ENCODE measurements at regions not wholly inside any gene's neighbourhood (a gene's known extent, or its start where the extent isn't known, plus 50 kb on each side); places are given as distances from the start of the nearest gene placed in this dataset.
"Not testable (repeated sequence)": the region's sequence is repeated elsewhere in the genome, so short reads cannot be mapped to it uniquely, and the experiment has no call there.

DNA sequence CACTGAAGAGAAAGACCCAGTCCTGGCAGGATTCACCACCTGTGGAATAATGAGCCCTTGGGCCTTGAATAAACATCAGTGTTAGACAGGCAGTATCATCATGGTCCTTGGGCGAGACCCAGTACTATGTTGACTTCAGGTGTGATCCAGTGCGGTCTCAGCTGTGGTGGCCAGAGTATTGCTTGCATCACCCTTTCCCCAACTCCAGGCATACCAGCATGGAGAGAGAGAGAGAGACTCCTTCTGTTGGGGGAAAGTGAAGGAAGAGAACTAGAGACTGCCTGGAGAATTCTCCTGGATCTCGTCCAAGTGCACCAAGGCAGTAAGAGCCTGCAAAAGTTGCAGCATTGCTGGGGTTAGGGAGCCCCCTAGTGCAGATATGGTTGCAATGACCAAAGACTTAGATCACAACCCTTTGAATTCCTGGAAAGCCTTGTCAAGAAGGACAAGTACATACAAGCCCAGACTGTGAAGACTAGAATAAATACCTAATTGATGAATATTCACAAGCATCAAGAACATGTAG, 61.1 kb upstream of the VAMP7 start:
- DNase-seq: peak in 1 of 2 donors; percentile 57
- no peaks in the 10 kb centered on the region for H3K27me3 ChIP-seq (ENCODE audit: control insufficient read depth in 1 of 2, insufficient read depth in 2 of 2, low read length in 1 of 2)
- ATAC-seq (ENCODE audit: low FRiP score): peak; percentile 69
- H3K27ac ChIP-seq (ENCODE audit: low read depth in 1 of 2, low read length in 2 of 2): no peak overlapping the region
- intact Hi-C loops (cut with DNase I): no loop called here
- peaks cover 0 to 2% of the 10 kb centered on the region in 2 donors for H3K4me1 ChIP-seq (ENCODE audit: control insufficient read depth in 1 of 2, insufficient read depth in 2 of 2, low read length in 2 of 2)
- H3K36me3 ChIP-seq (ENCODE audit: control insufficient read depth in 1 of 2, insufficient read depth in 2 of 2, low read length in 1 of 2): no peaks in the 10 kb centered on the region
- 53 to 54% methylated on average over 3 of the region's 3 CpGs for WGBS, 2 donors
- H3K9me3 ChIP-seq (ENCODE audit: control insufficient read depth, low read length): no peaks in the 10 kb centered on the region
- no peak overlapping the region for H3K4me3 ChIP-seq (ENCODE audit: low read length in 2 of 2)

DNA sequence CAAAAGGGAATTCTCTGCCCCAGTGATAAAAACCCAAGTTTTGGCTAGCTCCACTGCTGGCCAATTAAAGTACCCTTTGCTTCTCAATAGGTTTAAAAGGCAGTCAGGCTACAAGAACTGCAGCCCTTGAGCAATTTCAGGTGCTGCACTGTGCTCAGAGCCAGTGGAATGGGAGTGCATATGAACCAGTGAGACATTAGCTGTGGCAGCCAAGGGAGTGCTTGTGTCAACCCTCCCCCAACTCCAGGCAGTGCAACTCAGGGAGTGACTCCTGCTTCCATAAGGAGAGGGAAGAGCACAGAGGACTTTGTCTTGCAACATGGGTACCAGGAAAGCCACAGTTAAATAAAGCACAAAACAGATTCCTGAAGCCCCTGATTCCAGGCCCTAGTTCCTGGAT, 61.6 kb upstream of the VAMP7 start:
- DNase-seq: no peak
- ATAC-seq (ENCODE audit: low FRiP score): no peak
- H3K27me3 ChIP-seq (ENCODE audit: control insufficient read depth in 1 of 2, insufficient read depth in 2 of 2, low read length in 1 of 2): no peaks in the 10 kb centered on the region
- peaks cover 0 to 2% of the 10 kb centered on the region in 2 donors for H3K4me1 ChIP-seq (ENCODE audit: control insufficient read depth in 1 of 2, insufficient read depth in 2 of 2, low read length in 2 of 2)
- intact Hi-C loops (cut with DNase I): no loop called here
- H3K9me3 ChIP-seq (ENCODE audit: control insufficient read depth, low read length): no peaks in the 10 kb centered on the region
- no peak overlapping the region for H3K4me3 ChIP-seq (ENCODE audit: low read length in 2 of 2)
- H3K36me3 ChIP-seq (ENCODE audit: control insufficient read depth in 1 of 2, insufficient read depth in 2 of 2, low read length in 1 of 2): no peaks in the 10 kb centered on the region
- H3K27ac ChIP-seq (ENCODE audit: low read depth in 1 of 2, low read length in 2 of 2): no peak overlapping the region

DNA sequence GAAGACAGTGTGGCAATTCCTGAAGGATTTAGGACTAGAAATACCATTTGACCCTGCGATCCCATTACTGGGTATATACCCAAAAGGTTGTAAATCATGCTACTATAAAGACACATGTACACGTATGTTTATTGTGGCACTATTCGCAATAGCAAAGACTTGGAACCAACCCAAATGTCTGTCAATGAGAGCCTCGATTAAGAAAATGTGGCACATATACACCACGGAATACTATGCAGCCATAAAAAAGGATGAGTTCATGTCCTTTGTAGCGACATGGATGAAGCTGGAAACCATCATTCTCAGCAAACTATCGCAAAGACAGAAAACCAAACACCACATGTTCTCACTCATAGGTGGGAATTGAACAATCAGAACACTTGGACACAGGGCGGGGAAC, 66.8 kb upstream of the VAMP7 start:
- H3K36me3 ChIP-seq (ENCODE audit: control insufficient read depth in 1 of 2, insufficient read depth in 2 of 2, low read length in 1 of 2); H3K4me1 ChIP-seq (ENCODE audit: control insufficient read depth in 1 of 2, insufficient read depth in 2 of 2, low read length in 2 of 2); DNase-seq; H3K27me3 ChIP-seq (ENCODE audit: control insufficient read depth in 1 of 2, insufficient read depth in 2 of 2, low read length in 1 of 2); H3K27ac ChIP-seq (ENCODE audit: low read depth in 1 of 2, low read length in 2 of 2); intact Hi-C loops (cut with DNase I); H3K4me3 ChIP-seq (ENCODE audit: low read length in 2 of 2); ATAC-seq (ENCODE audit: low FRiP score); H3K9me3 ChIP-seq (ENCODE audit: control insufficient read depth, low read length): not testable (repeated sequence)
- WGBS, 2 donors: 86 to 87% methylated on average over 8 of the region's 8 CpGs

DNA sequence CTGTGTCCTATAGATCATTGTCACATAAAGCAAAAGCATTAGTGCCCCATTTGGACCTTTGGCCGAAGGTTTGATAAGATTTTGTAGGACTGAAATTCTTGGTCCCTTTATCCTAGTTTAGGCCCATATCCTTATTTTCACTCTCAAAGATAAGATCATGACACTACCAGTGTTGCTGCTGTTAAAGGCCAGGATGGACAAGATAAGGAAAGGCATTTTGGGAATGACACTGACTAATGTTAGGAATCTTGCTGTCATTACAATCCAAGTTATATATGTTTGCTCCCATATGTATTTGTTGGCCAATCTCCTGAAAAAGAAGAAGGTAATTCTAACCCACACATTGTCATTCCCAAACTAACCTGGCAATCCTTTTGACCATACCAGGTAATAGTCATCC, 101.3 kb upstream of the VAMP7 start:
- intact Hi-C loops (cut with DNase I): no loop called here
- 71 to 84% methylated on average over 1 of the region's 1 CpG for WGBS, 2 donors
- no peaks in the 10 kb centered on the region for H3K36me3 ChIP-seq (ENCODE audit: control insufficient read depth in 1 of 2, insufficient read depth in 2 of 2, low read length in 1 of 2)
- no peaks in the 10 kb centered on the region for H3K4me1 ChIP-seq (ENCODE audit: control insufficient read depth in 1 of 2, insufficient read depth in 2 of 2, low read length in 2 of 2)
- no peaks in the 10 kb centered on the region for H3K9me3 ChIP-seq (ENCODE audit: control insufficient read depth, low read length)
- ATAC-seq (ENCODE audit: low FRiP score): no peak
- DNase-seq: no peak
- no peak overlapping the region for H3K4me3 ChIP-seq (ENCODE audit: low read length in 2 of 2)
- H3K27me3 ChIP-seq (ENCODE audit: control insufficient read depth in 1 of 2, insufficient read depth in 2 of 2, low read length in 1 of 2): no peaks in the 10 kb centered on the region
- no peak overlapping the region for H3K27ac ChIP-seq (ENCODE audit: low read depth in 1 of 2, low read length in 2 of 2)

DNA sequence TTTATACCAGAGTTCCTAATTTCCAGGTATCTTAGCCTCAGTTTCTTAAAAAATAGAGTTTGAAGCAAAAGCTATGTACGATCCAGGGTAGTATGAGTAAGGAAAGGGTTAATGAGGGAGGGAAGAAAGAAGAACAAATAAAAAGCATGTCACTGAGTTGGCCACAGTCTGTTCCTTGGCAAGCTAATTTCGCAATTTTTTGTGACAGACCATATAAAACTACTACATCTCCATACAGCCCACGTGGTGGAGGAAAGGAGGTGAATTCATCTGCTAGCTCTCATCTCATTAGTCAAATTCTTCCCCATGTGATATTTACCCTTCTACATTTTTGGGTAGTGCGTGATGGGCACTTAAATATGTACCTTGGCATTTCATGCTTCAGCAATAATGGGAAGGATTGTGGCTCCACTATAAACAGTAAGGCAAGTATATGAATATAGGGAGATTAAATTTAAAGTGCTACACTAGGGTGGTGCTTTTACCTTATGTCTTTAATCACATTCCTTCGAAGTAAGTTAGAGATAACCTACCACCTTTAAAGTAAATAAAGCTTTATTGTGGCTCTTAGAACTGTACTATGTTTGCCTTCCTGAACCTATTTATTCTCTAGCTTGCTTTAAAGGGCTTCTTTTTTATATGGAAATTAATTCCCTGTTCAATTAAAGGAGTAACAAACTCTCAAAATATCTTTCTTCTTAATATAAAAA, 102.1 kb upstream of the VAMP7 start:
- Histone ChIP-seq H3K27ac (ENCODE audit: low read depth in 1 of 2, low read length in 2 of 2) (no peak overlapping the region), H3K9me3 (ENCODE audit: control insufficient read depth, low read length) (peaks cover 2% of the 10 kb centered on the region), H3K4me1 (ENCODE audit: control insufficient read depth in 1 of 2, insufficient read depth in 2 of 2, low read length in 2 of 2) (no peaks in the 10 kb centered on the region), H3K4me3 (ENCODE audit: low read length in 2 of 2) (no peak overlapping the region), H3K27me3 (ENCODE audit: control insufficient read depth in 1 of 2, insufficient read depth in 2 of 2, low read length in 1 of 2) (no peaks in the 10 kb centered on the region), H3K36me3 (ENCODE audit: control insufficient read depth in 1 of 2, insufficient read depth in 2 of 2, low read length in 1 of 2) (no peaks in the 10 kb centered on the region)
- 38 to 41% methylated on average over 5 of the region's 5 CpGs for WGBS, 2 donors
- DNase-seq (no peak), ATAC-seq (ENCODE audit: low FRiP score) (no peak)
- intact Hi-C loops (cut with DNase I): no loop called here

DNA sequence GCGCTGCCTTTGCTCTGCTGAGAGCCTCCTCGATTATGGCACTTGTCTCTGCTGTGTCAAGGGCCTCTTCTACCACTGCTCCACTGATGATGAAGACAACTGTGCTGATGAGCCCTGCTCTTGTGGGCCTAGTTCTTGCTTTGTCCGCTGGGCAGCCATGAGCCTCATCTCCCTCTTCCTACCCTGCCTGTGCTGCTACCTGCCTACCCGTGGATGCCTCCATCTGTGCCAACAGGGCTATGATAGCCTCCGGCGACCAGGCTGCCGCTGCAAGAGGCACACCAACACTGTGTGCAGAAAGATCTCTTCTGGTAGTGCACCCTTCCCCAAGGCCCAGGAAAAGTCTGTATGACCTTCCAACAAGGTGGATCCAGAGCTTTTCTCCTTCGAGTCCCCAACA, 106.8 kb upstream of the VAMP7 start:
- Histone ChIP-seq H3K4me3 (ENCODE audit: low read length in 2 of 2) (no peak overlapping the region), H3K9me3 (ENCODE audit: control insufficient read depth, low read length) (peaks cover 2% of the 10 kb centered on the region), H3K27ac (ENCODE audit: low read depth in 1 of 2, low read length in 2 of 2) (no peak overlapping the region), H3K4me1 (ENCODE audit: control insufficient read depth in 1 of 2, insufficient read depth in 2 of 2, low read length in 2 of 2) (no peaks in the 10 kb centered on the region), H3K27me3 (ENCODE audit: control insufficient read depth in 1 of 2, insufficient read depth in 2 of 2, low read length in 1 of 2) (no peaks in the 10 kb centered on the region), H3K36me3 (ENCODE audit: control insufficient read depth in 1 of 2, insufficient read depth in 2 of 2, low read length in 1 of 2) (no peaks in the 10 kb centered on the region)
- intact Hi-C loops (cut with DNase I): no loop called here
- no peak for DNase-seq
- peak; percentile 19 for ATAC-seq (ENCODE audit: low FRiP score)
- 77 to 79% methylated on average over 8 of the region's 8 CpGs for WGBS, 2 donors

DNA sequence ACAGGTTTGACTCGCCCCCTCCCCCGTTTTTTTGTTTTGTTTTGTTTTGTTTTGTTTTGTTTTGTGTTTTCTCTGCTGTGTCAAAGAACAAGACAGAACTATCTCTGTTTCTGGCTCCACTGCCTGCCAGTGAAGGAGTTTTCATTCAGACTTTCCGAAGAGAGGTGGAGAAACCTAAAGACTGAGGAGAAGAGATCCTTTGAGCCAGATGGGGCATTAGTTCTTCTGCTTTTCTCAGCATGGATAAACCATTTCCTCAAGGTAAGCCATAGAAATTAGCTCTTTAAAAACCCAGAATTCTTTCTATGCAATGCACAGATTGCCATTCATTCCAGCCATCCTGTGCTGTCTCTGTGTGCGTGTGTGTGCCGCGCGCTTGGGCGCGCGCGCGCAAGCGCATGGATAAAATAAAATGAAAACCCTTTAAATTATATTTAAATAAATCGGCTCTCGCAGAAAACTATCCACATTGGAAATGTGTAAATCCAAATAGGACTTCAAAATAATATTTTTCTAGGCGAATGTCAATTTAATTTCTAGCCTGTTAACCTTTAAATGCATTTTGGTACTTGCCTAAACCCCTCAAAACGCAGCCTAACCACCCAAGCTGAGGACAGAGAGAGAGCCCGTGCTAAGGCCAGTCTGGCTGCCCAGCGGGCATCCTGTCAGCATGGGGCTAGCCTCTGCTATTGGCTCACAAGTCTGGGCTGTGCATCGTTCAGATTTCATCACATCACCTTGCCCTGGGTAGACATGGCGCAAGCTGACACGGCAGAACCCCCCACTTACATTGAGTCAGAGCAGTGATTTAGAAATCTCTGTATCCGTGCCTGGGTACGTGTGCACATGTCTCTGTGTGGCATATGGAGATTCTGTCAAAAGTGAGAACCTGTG, 113.0 kb upstream of the VAMP7 start:
- DNase-seq: peak in 1 of 2 donors; percentile 58
- Histone ChIP-seq H3K4me1 (ENCODE audit: control insufficient read depth in 1 of 2, insufficient read depth in 2 of 2, low read length in 2 of 2) (peaks cover 0 to 2% of the 10 kb centered on the region in 2 donors), H3K27ac (ENCODE audit: low read depth in 1 of 2, low read length in 2 of 2) (no peak overlapping the region), H3K36me3 (ENCODE audit: control insufficient read depth in 1 of 2, insufficient read depth in 2 of 2, low read length in 1 of 2) (no peaks in the 10 kb centered on the region), H3K9me3 (ENCODE audit: control insufficient read depth, low read length) (no peaks in the 10 kb centered on the region), H3K27me3 (ENCODE audit: control insufficient read depth in 1 of 2, insufficient read depth in 2 of 2, low read length in 1 of 2) (no peaks in the 10 kb centered on the region), H3K4me3 (ENCODE audit: low read length in 2 of 2) (peak overlapping the region in 1 of 2 donors; percentile 21)
- WGBS, 2 donors: 37 to 40% methylated on average over 24 of the region's 24 CpGs
- intact Hi-C loops (cut with DNase I): loop anchor here in 1 of 2 donors (10.0 kb wide), 1 partner anchor 153 kb away; the partner anchor contains the start of genes SPRY3 and TMLHE
- peak; percentile 23 for ATAC-seq (ENCODE audit: low FRiP score)

DNA sequence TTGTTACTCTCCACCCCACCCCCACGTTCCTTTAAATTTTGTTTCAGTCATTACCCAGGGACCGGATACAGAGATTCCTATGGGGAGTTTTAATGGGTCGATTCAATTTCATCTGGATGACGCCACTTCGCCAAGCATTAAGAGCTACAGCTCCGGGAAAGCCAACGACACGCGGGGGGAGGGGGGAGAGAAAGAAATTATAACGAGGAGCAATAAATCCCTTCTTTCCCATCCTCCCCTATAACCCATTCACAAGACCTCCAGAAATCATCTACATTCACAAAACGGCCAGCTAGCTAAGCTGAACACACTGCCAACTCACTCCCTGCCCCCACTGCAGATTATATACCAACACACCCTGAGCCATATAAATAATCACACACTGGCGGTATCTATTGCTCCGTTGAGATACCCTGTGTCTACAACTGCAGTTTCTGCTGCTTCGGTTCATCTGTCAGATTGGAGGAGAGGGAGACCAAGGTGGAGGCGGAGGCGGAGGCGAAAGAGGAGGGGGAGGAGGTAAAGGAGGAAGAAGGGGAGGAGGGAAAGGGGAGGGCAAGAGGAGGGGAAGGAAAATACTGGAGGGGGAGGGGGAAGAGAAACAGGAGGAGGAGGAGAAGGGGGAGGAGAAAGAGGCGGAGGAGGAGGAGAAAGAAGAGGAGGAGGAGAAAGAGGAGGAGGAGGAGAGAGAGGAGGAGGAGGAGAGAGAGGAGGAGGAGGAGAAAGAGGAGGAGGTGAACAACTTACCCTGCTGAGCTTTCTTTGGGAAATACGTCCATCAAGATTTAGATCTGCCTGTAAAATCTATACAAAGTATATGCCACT, 113.9 kb upstream of the VAMP7 start:
- ATAC-seq (ENCODE audit: low FRiP score): peak; percentile 87
- no peaks in the 10 kb centered on the region for H3K36me3 ChIP-seq (ENCODE audit: control insufficient read depth in 1 of 2, insufficient read depth in 2 of 2, low read length in 1 of 2)
- WGBS, 2 donors: 20 to 28% methylated on average over 18 to 19 of the region's 19 CpGs
- H3K27ac ChIP-seq (ENCODE audit: low read depth in 1 of 2, low read length in 2 of 2): no peak overlapping the region
- peaks cover 0 to 2% of the 10 kb centered on the region in 2 donors for H3K4me1 ChIP-seq (ENCODE audit: control insufficient read depth in 1 of 2, insufficient read depth in 2 of 2, low read length in 2 of 2)
- peak overlapping the region; percentile 0 to 60 for H3K4me3 ChIP-seq (ENCODE audit: low read length in 2 of 2)
- intact Hi-C loops (cut with DNase I): loop anchor here in 1 of 2 donors (10.0 kb wide), 1 partner anchor 152 kb away; the partner anchor contains the start of genes SPRY3 and TMLHE
- peak; percentile 62 to 71 for DNase-seq
- no peaks in the 10 kb centered on the region for H3K9me3 ChIP-seq (ENCODE audit: control insufficient read depth, low read length)
- no peaks in the 10 kb centered on the region for H3K27me3 ChIP-seq (ENCODE audit: control insufficient read depth in 1 of 2, insufficient read depth in 2 of 2, low read length in 1 of 2)
